Rectal smooth muscle tissue (tissue), 1 donor: ENCODE measurements at regions not wholly inside any gene's neighbourhood (a gene's known extent, or its start where the extent isn't known, plus 50 kb on each side); places are given as distances from the start of the nearest gene placed in this dataset.

ENCODE experiments used
- H3K27ac ChIP-seq: one replicate; pipeline ENCODE4 v1.7.0; 2013; ENCODE audit warnings: low read depth, low read length, inconsistent platforms
- H3K27me3 ChIP-seq: one replicate; pipeline ENCODE4 v1.7.0; 2013; ENCODE audit warnings: low read length; ENCODE audit not compliant: control insufficient read depth, insufficient read depth
- H3K36me3 ChIP-seq: one replicate; pipeline ENCODE4 v1.7.0; 2013; ENCODE audit warnings: low read length; ENCODE audit not compliant: control insufficient read depth, insufficient read depth
- H3K4me1 ChIP-seq: one replicate; pipeline ENCODE4 v1.7.0; 2013; ENCODE audit warnings: low read length; ENCODE audit not compliant: control insufficient read depth, insufficient read depth
- H3K4me3 ChIP-seq: one replicate; pipeline ENCODE4 v1.7.0; 2013; ENCODE audit warnings: low read length
- H3K9ac ChIP-seq: one replicate; pipeline ENCODE4 v1.7.0; 2013; ENCODE audit warnings: low read length

- Histone ChIP-seq H3K4me3 (no peak overlapping the region), H3K9ac (no peak overlapping the region), H3K27ac (no peak overlapping the region), H3K27me3 (no peaks in the 10 kb centered on the region), H3K4me1 (no peaks in the 10 kb centered on the region), H3K36me3 (no peaks in the 10 kb centered on the region)
Measured at GRCh38 chr12:97323154-97323553, 139.4 kb upstream of the RMST start.

GRCh38 chr12:97324471-97324870, 138.1 kb upstream of the RMST start:
- H3K9ac ChIP-seq = no peak overlapping the region
- H3K4me1 ChIP-seq = no peaks in the 10 kb centered on the region
- no peaks in the 10 kb centered on the region for H3K36me3 ChIP-seq
- H3K27me3 ChIP-seq = no peaks in the 10 kb centered on the region
- H3K4me3 ChIP-seq = no peak overlapping the region
- H3K27ac ChIP-seq = no peak overlapping the region

- Histone ChIP-seq H3K27me3 (no peaks in the 10 kb centered on the region), H3K4me1 (no peaks in the 10 kb centered on the region), H3K9ac (no peak overlapping the region), H3K36me3 (no peaks in the 10 kb centered on the region), H3K27ac (no peak overlapping the region), H3K4me3 (no peak overlapping the region)
Measured at GRCh38 chr12:97335115-97335514, 127.5 kb upstream of the RMST start.

GRCh38 chr12:97336900-97337751, 125.5 kb upstream of the RMST start:
- no peak overlapping the region for H3K4me3 ChIP-seq
- no peak overlapping the region for H3K27ac ChIP-seq
- no peak overlapping the region for H3K9ac ChIP-seq
- H3K4me1 ChIP-seq = no peaks in the 10 kb centered on the region
- no peaks in the 10 kb centered on the region for H3K27me3 ChIP-seq
- H3K36me3 ChIP-seq = no peaks in the 10 kb centered on the region

GRCh38 chr12:97342130-97342529, 120.5 kb upstream of the RMST start:
- H3K36me3 ChIP-seq = no peaks in the 10 kb centered on the region

GRCh38 chr12:97347956-97348355, 114.6 kb upstream of the RMST start:
- H3K36me3 ChIP-seq = no peaks in the 10 kb centered on the region
- no peak overlapping the region for H3K27ac ChIP-seq
- no peak overlapping the region for H3K4me3 ChIP-seq
- no peak overlapping the region for H3K9ac ChIP-seq
- H3K4me1 ChIP-seq = no peaks in the 10 kb centered on the region
- no peaks in the 10 kb centered on the region for H3K27me3 ChIP-seq

More at GRCh38 chr12:97342130-97342529, 120.5 kb upstream of the RMST start:
- H3K27ac ChIP-seq = no peak overlapping the region
- no peaks in the 10 kb centered on the region for H3K27me3 ChIP-seq
- H3K4me1 ChIP-seq = no peaks in the 10 kb centered on the region
- no peak overlapping the region for H3K4me3 ChIP-seq
- no peak overlapping the region for H3K9ac ChIP-seq

- H3K27me3 ChIP-seq = no peaks in the 10 kb centered on the region
- H3K9ac ChIP-seq = no peak overlapping the region
- no peaks in the 10 kb centered on the region for H3K36me3 ChIP-seq
- H3K27ac ChIP-seq = no peak overlapping the region
- no peak overlapping the region for H3K4me3 ChIP-seq
- no peaks in the 10 kb centered on the region for H3K4me1 ChIP-seq
Measured at GRCh38 chr12:97358361-97358760, 104.2 kb upstream of the RMST start.

- H3K36me3 ChIP-seq = no peaks in the 10 kb centered on the region
- H3K27me3 ChIP-seq = no peaks in the 10 kb centered on the region
- no peak overlapping the region for H3K4me3 ChIP-seq
- H3K27ac ChIP-seq = no peak overlapping the region
- no peak overlapping the region for H3K9ac ChIP-seq
- H3K4me1 ChIP-seq = no peaks in the 10 kb centered on the region
Measured at GRCh38 chr12:97359021-97359690, 103.4 kb upstream of the RMST start.

GRCh38 chr12:97363693-97364092, 98.9 kb upstream of the RMST start:
- Histone ChIP-seq H3K27me3 (no peaks in the 10 kb centered on the region), H3K27ac (no peak overlapping the region), H3K4me1 (no peaks in the 10 kb centered on the region), H3K9ac (no peak overlapping the region), H3K36me3 (no peaks in the 10 kb centered on the region), H3K4me3 (no peak overlapping the region)

GRCh38 chr12:97368462-97369163, 94.0 kb upstream of the RMST start:
- Histone ChIP-seq H3K27me3 (no peaks in the 10 kb centered on the region), H3K36me3 (no peaks in the 10 kb centered on the region), H3K27ac (no peak overlapping the region), H3K4me1 (no peaks in the 10 kb centered on the region), H3K4me3 (no peak overlapping the region), H3K9ac (no peak overlapping the region)

- no peak overlapping the region for H3K27ac ChIP-seq
- no peak overlapping the region for H3K9ac ChIP-seq
- no peaks in the 10 kb centered on the region for H3K36me3 ChIP-seq
- H3K4me3 ChIP-seq = no peak overlapping the region
- no peaks in the 10 kb centered on the region for H3K4me1 ChIP-seq
- no peaks in the 10 kb centered on the region for H3K27me3 ChIP-seq
Measured at GRCh38 chr12:97375310-97375709, 87.3 kb upstream of the RMST start.

GRCh38 chr12:97380440-97380839, 82.2 kb upstream of the RMST start:
- H3K27ac ChIP-seq = no peak overlapping the region
- no peaks in the 10 kb centered on the region for H3K27me3 ChIP-seq
- no peak overlapping the region for H3K4me3 ChIP-seq
- H3K4me1 ChIP-seq = no peaks in the 10 kb centered on the region
- no peaks in the 10 kb centered on the region for H3K36me3 ChIP-seq
- H3K9ac ChIP-seq = no peak overlapping the region
